ENCODE measurements at regions not wholly inside any gene's neighbourhood (a gene's known extent, or its start where the extent isn't known, plus 50 kb on each side); places are given as distances from the start of the nearest gene placed in this dataset.

GRCh38 chr4:188363196-188363595, 224.0 kb downstream of the TRIML1 start:
- H3K4me2 ChIP-seq (ENCODE audit: low read length) = no peak overlapping the region
- no peaks in the 10 kb centered on the region for H4K20me1 ChIP-seq (ENCODE audit: insufficient read depth)
- no peaks in the 10 kb centered on the region for H3K27me3 ChIP-seq (ENCODE audit: insufficient read depth, low read length)
- H3K9ac ChIP-seq (ENCODE audit: low read length) = no peak overlapping the region
- DNase-seq (ENCODE audit: low read depth, low spot score) (no peak), ATAC-seq (no peak)
- ChIA-PET CTCF (no interaction called here), POLR2A (no interaction called here), RAD21 (ENCODE audit: low non-redundant PET in 1 of 2, low total read pairs in 2 of 2, uncharacterized antibody in 2 of 2, unreplicated experiment in 2 of 2) (no interaction called here)
- H3K79me2 ChIP-seq (ENCODE audit: insufficient read depth, low read length) = no peaks in the 10 kb centered on the region
- no TSS peak for BruUV-seq (replicated peaks)
- no peak overlapping the region for H3K4me3 ChIP-seq (replicated peaks in 1 of 2; ENCODE audit: low read depth in 1 of 2, low read length in 2 of 2)
- intact Hi-C loops (cut with micrococcal nuclease) = no loop called here
- no peaks in the 10 kb centered on the region for H3K9me3 ChIP-seq (ENCODE audit: control insufficient read depth in 1 of 2, insufficient read depth in 1 of 2, low read depth in 1 of 2, low read length in 2 of 2)
- no peaks in the 10 kb centered on the region for H3K4me1 ChIP-seq (ENCODE audit: control insufficient read depth in 1 of 2, insufficient read depth in 2 of 2, low read length in 2 of 2)
- H3K27ac ChIP-seq (ENCODE audit: low read depth, low read length) = no peak overlapping the region
- H3K36me3 ChIP-seq (ENCODE audit: control insufficient read depth in 1 of 2, insufficient read depth in 2 of 2, low read length in 2 of 2) = no peaks in the 10 kb centered on the region
- H3K9me2 ChIP-seq (ENCODE audit: insufficient read depth) = no peaks in the 10 kb centered on the region
- no peak overlapping the region for H2AFZ ChIP-seq (ENCODE audit: low read depth, low read length, poor library complexity, severe bottlenecking)
- TF ChIP-seq, protein P1, sequence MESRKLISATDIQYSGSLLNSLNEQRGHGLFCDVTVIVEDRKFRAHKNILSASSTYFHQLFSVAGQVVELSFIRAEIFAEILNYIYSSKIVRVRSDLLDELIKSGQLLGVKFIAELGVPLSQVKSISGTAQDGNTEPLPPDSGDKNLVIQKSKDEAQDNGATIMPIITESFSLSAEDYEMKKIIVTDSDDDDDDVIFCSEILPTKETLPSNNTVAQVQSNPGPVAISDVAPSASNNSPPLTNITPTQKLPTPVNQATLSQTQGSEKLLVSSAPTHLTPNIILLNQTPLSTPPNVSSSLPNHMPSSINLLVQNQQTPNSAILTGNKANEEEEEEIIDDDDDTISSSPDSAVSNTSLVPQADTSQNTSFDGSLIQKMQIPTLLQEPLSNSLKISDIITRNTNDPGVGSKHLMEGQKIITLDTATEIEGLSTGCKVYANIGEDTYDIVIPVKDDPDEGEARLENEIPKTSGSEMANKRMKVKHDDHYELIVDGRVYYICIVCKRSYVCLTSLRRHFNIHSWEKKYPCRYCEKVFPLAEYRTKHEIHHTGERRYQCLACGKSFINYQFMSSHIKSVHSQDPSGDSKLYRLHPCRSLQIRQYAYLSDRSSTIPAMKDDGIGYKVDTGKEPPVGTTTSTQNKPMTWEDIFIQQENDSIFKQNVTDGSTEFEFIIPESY (IDR thresholded peaks at IDR 0.05; ENCODE audit: extremely low read depth, insufficient replicate concordance, low read length) = no peak
- no peak for TF ChIP-seq ZFX (IDR thresholded peaks at IDR 0.05)
- TF ChIP-seq EZH2phosphoT487 (IDR thresholded peaks at IDR 0.05; ENCODE audit: borderline replicate concordance) = no peak
- no peak for TF ChIP-seq JUND (IDR thresholded peaks at IDR 0.05)
- no peak for TF ChIP-seq MAX (IDR thresholded peaks at IDR 0.05)
- TF ChIP-seq CBX3 (IDR thresholded peaks at IDR 0.05; ENCODE audit: low read depth) = no peak
- TF ChIP-seq CEBPB (IDR thresholded peaks at IDR 0.05; ENCODE audit: low read depth) = no peak
- no peak for TF ChIP-seq CTCF (IDR thresholded peaks at IDR 0.05 in 2 of 3, conservative IDR thresholded peaks at IDR 0.05 in 1 of 3; ENCODE audit: borderline replicate concordance in 1 of 3, insufficient read depth in 1 of 3, low read depth in 2 of 3, low read length in 2 of 3)
- TF ChIP-seq TCF7L2 (IDR thresholded peaks at IDR 0.05; ENCODE audit: borderline replicate concordance, extremely low read depth, insufficient read depth, insufficient read length) = no peak
- TF ChIP-seq EGR1 (IDR thresholded peaks at IDR 0.05; ENCODE audit: low read depth) = no peak
- TF ChIP-seq SRF (IDR thresholded peaks at IDR 0.05; ENCODE audit: low read depth) = no peak
- TF ChIP-seq ELF1 (IDR thresholded peaks at IDR 0.05; ENCODE audit: borderline replicate concordance, low read depth) = no peak
